H1 (cell line): ENCODE measurements at regions not wholly inside any gene's neighbourhood (a gene's known extent, or its start where the extent isn't known, plus 50 kb on each side); places are given as distances from the start of the nearest gene placed in this dataset.

ENCODE experiments used
- ASH2L ChIP-seq: fragments of 200-600, 300-600 bp; sonication (generic); IDR thresholded peaks from one replicate; pipeline ENCODE4 v1.7.1; 2017; ENCODE audit warnings: low read length
- ATF2 ChIP-seq: IDR thresholded peaks from 2 replicates; pipeline ENCODE4 v1.6.1; 2012; ENCODE audit warnings: low read length, inconsistent platforms
- BACH1 ChIP-seq: IDR thresholded peaks from 2 replicates; pipeline ENCODE4 v1.6.1; 2012; ENCODE audit warnings: low read length, improper control_type of control experiment
- EP300 ChIP-seq, 2 experiments: IDR thresholded peaks; 1 replicate in 1 of 2; 2 replicates in 1 of 2; pipeline ENCODE4 v1.6.1; 2011 to 2012; ENCODE audit warnings: low read depth in 2 of 2, low read length in 2 of 2, mild to moderate bottlenecking in 2 of 2, borderline replicate concordance in 1 of 2, inconsistent platforms in 1 of 2, moderate library complexity in 1 of 2
- JUND ChIP-seq: IDR thresholded peaks from 2 replicates; pipeline ENCODE4 v1.6.1; 2011; ENCODE audit warnings: mild to moderate bottlenecking, improper control_type of control experiment, low read length
- TCF12 ChIP-seq: IDR thresholded peaks from 2 replicates; pipeline ENCODE4 v1.6.1; 2011; ENCODE audit warnings: low read depth, mild to moderate bottlenecking, low read length

GRCh38 chr6:167574431-167575151, 249.7 kb downstream of the TTLL2 start (continued):
- TF ChIP-seq BACH1 (no peak), ATF2 (no peak), JUND (no peak), TCF12 (no peak), ASH2L (no peak), EP300 (IDR thresholded peaks at IDR 0.05; ENCODE audit: borderline replicate concordance in 1 of 2, low read depth in 2 of 2, low read length in 2 of 2) (no peak)
